OCI-LY7 (cell line): ENCODE measurements at regions not wholly inside any gene's neighbourhood (a gene's known extent, or its start where the extent isn't known, plus 50 kb on each side); places are given as distances from the start of the nearest gene placed in this dataset.

Source experiments
- BruUV-seq: library from RNA; stranded (reverse); fragments of 400-500 nt; replicated peaks from 2 replicates; lab custom pipeline; 2021; lab: Mats Ljungman, UMichigan
- CTCF ChIA-PET: fragments of 300-600 bp; sonication (Branson Sonifier 250); formaldehyde crosslinking; loops from one replicate; lab custom pipeline; 2022; ENCODE audit warnings: antibody characterized with exemption; ENCODE audit not compliant: unreplicated experiment; lab: Charles Lee
- POLR2A ChIA-PET: fragments of 300-600 bp; sonication (Branson Sonifier 250); formaldehyde crosslinking; loops from one replicate; lab custom pipeline; 2022; ENCODE audit warnings: antibody characterized with exemption; lab: Charles Lee
- DNase-seq: peaks from one replicate; pipeline ENCODE4 v3.0.0-alpha.2; 2015; ENCODE audit warnings: low spot score
- H2AFZ ChIP-seq: fragments of 200-600 bp; sonication (generic), shearing (Covaris generic); 2 replicates; pipeline ENCODE4 v1.6.1; 2014; ENCODE audit warnings: mild to moderate bottlenecking, antibody characterized with exemption, low read length, moderate library complexity
- H3K27ac ChIP-seq: fragments of 200-600 bp; sonication (generic); 2 replicates; pipeline ENCODE4 v1.5.1; 2014; ENCODE audit warnings: mixed run types, low read depth, mild to moderate bottlenecking, moderate library complexity, low read length, inconsistent platforms; ENCODE audit not compliant: poor library complexity, severe bottlenecking
- H3K36me3 ChIP-seq: fragments of 200-600 bp; sonication (generic); 2 replicates; pipeline ENCODE4 v1.6.1; 2014; ENCODE audit warnings: mild to moderate bottlenecking, antibody characterized with exemption, low read length, moderate library complexity, mixed read lengths; ENCODE audit not compliant: insufficient read depth
- H3K4me1 ChIP-seq: fragments of 200-600 bp; sonication (generic); 2 replicates; pipeline ENCODE4 v1.5.1; 2014; ENCODE audit warnings: mild to moderate bottlenecking, low read length; ENCODE audit not compliant: insufficient read depth, poor library complexity, severe bottlenecking
- H3K4me2 ChIP-seq: fragments of 200-600 bp; sonication (generic); 2 replicates; pipeline ENCODE4 v1.6.1; 2014; ENCODE audit warnings: mild to moderate bottlenecking, low read length
- H3K4me3 ChIP-seq: fragments of 200-600 bp; sonication (generic); 2 replicates; pipeline ENCODE4 v1.5.1; 2014; ENCODE audit warnings: mild to moderate bottlenecking, low read depth, low read length; ENCODE audit not compliant: poor library complexity, severe bottlenecking
- H3K79me2 ChIP-seq: fragments of 200-600 bp; sonication (generic); 2 replicates; pipeline ENCODE4 v1.6.1; 2016; ENCODE audit warnings: low read depth, mild to moderate bottlenecking, low read length, moderate library complexity, mixed read lengths; ENCODE audit not compliant: insufficient read depth
- H3K9me2 ChIP-seq: fragments of 200-600 bp; sonication (generic); 2 replicates; pipeline ENCODE4 v1.6.1; 2016; ENCODE audit warnings: mild to moderate bottlenecking, low read length, mixed read lengths; ENCODE audit not compliant: insufficient read depth
- H3K9me3 ChIP-seq: fragments of 200-600 bp; sonication (generic); 2 replicates; pipeline ENCODE4 v1.6.1; 2014; ENCODE audit warnings: mild to moderate bottlenecking, mixed run types, low read length, mixed read lengths
- H4K20me1 ChIP-seq: fragments of 200-600 bp; sonication (generic); 2 replicates; pipeline ENCODE4 v1.6.1; 2014; ENCODE audit warnings: mild to moderate bottlenecking, antibody characterized with exemption, low read length, moderate library complexity, mixed read lengths; ENCODE audit not compliant: insufficient read depth
- CTCF ChIP-seq: fragments of 200-600 bp; sonication (generic); conservative IDR thresholded peaks from 2 replicates; pipeline ENCODE4 v1.5.1; 2014; ENCODE audit warnings: mild to moderate bottlenecking, antibody characterized with exemption, low read length, moderate library complexity, mixed read lengths
- EZH2phosphoT487 ChIP-seq: fragments of 200-600 bp; sonication (generic); IDR thresholded peaks from 2 replicates; pipeline ENCODE4 v1.6.1; 2018; ENCODE audit warnings: low read depth, borderline replicate concordance, mild to moderate bottlenecking, mixed run types, antibody characterized with exemption, low read length, moderate library complexity, mixed read lengths
- intact Hi-C: fragments of 100-400 bp; cut with micrococcal nuclease; formaldehyde crosslinking; loops from one replicate; pipeline ENCODE4 v1.10.0; 2022; ENCODE audit not compliant: unreplicated experiment

- Histone ChIP-seq H3K79me2 (no peaks in the 10 kb centered on the region), H2AFZ (no peak overlapping the region), H3K27ac (no peak overlapping the region), H4K20me1 (no peaks in the 10 kb centered on the region), H3K4me1 (no peaks in the 10 kb centered on the region), H3K9me2 (no peaks in the 10 kb centered on the region), H3K4me3 (no peak overlapping the region), H3K36me3 (no peaks in the 10 kb centered on the region), H3K4me2 (no peak overlapping the region), H3K9me3 (no peaks in the 10 kb centered on the region)
- no peak for DNase-seq
- intact Hi-C loops, result no loop called here
- CTCF ChIA-PET, result no interaction called here
- TF ChIP-seq EZH2phosphoT487 (no peak), CTCF (no peak)
- POLR2A ChIA-PET, result interaction anchor here (0.6 kb wide), 1 partner anchor 767 kb away, joined by 3 read pairs; no protein-coding TSS in a partner anchor
- no TSS peak for BruUV-seq
These were observed 216.6 kb downstream of the MRPL39 start for GRCh38 chr21:25390701-25391100.

DNA sequence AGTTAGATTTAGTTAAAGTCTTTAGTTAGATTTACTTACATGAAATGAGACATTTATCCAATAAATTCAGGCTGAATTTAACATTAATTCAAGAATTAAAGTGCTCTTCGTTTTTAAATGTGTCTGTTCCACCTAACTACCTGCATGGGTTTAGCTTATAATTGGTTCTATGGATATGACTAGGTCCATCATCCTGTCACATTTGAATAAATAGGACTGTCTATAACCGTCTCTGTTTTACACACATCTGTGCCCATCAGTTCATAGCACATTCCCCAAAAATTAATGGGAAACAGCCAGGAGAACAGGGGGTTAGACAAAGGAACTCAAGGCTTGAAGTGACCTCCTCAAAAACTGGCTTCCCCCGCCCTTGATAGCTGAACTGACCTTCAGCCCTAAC is 219.6 kb downstream of the MRPL39 start:
- H3K4me2 ChIP-seq, result no peak overlapping the region
- H2AFZ ChIP-seq, result no peak overlapping the region
- no TSS peak for BruUV-seq
- no peaks in the 10 kb centered on the region for H3K79me2 ChIP-seq
- POLR2A ChIA-PET, result interaction anchor here (0.7 kb wide), 1 partner anchor 9 kb away, joined by 3 read pairs; no protein-coding TSS in a partner anchor
- no peak for DNase-seq
- TF ChIP-seq CTCF (no peak), EZH2phosphoT487 (no peak)
- H4K20me1 ChIP-seq, result no peaks in the 10 kb centered on the region
- no peaks in the 10 kb centered on the region for H3K36me3 ChIP-seq
- intact Hi-C loops, result loop anchor here (10.0 kb wide), 1 partner anchor 1533 kb away; no protein-coding TSS in a partner anchor
- H3K4me1 ChIP-seq, result no peaks in the 10 kb centered on the region
- CTCF ChIA-PET, result no interaction called here
- no peaks in the 10 kb centered on the region for H3K9me2 ChIP-seq
- no peak overlapping the region for H3K27ac ChIP-seq
- no peaks in the 10 kb centered on the region for H3K9me3 ChIP-seq
- no peak overlapping the region for H3K4me3 ChIP-seq

DNA sequence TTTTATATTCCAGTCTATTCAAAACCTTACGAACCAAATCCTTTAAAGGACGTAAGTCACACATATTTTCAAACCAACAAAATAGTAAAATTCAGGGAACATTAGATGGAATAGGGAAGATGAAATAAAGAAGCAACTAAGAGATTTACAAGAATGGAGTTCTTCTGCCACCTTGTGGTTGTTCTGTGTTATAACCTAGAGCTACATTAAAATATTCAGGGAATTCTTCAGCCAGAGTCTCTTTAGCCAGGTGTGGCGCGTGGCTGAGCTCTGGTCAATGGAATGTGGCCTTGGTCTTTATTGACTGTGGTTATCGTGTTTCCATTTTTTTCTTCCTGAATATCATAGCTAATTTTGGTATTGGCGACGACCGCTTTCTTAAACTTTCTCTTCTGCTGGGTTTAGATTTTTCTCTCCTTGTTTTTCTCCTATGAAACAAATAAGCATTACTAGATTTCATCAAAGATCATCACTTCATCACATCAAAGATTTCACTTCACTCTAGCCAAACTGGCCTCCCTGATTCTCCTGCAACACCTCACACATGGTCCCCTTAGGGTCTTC is 221.3 kb downstream of the MRPL39 start:
- Histone ChIP-seq H3K9me2 (no peaks in the 10 kb centered on the region), H3K4me2 (no peak overlapping the region), H3K4me1 (no peaks in the 10 kb centered on the region), H4K20me1 (no peaks in the 10 kb centered on the region), H3K79me2 (no peaks in the 10 kb centered on the region), H2AFZ (no peak overlapping the region), H3K36me3 (no peaks in the 10 kb centered on the region), H3K27ac (no peak overlapping the region), H3K4me3 (no peak overlapping the region), H3K9me3 (no peaks in the 10 kb centered on the region)
- CTCF ChIA-PET, result no interaction called here
- peak; percentile 85 for TF ChIP-seq CTCF
- TF ChIP-seq EZH2phosphoT487, result no peak
- no TSS peak for BruUV-seq
- intact Hi-C loops, result loop anchor here (10.0 kb wide), 1 partner anchor 1531 kb away; no protein-coding TSS in a partner anchor
- peak; percentile 62 for DNase-seq
- POLR2A ChIA-PET, result interaction anchor here (0.6 to 1.0 kb wide), 3 partner anchors 18 to 1329 kb away, joined by 3 to 4 read pairs (median 3); no protein-coding TSS in a partner anchor
